Cardiac muscle cell (in vitro differentiated cells and primary cell): ENCODE measurements at regions not wholly inside any gene's neighbourhood (a gene's known extent, or its start where the extent isn't known, plus 50 kb on each side); places are given as distances from the start of the nearest gene placed in this dataset.

ENCODE experiments used
- DNase-seq, 2 donors: peaks; one replicate each; pipeline versions ENCODE4 v3.0.0 to v3.0.0-alpha.2; 2010 to 2017; ENCODE audit warnings: low read depth in 1 of 2, low spot score in 1 of 2
- H3K27ac ChIP-seq: fragments of 200-600 bp; sonication (generic); 2 replicates; pipeline ENCODE4 v1.5.1; 2016
- H3K27me3 ChIP-seq: fragments of 200-600 bp; sonication (generic); 2 replicates; pipeline ENCODE4 v1.6.0; 2016; ENCODE audit warnings: control low read depth
- H3K36me3 ChIP-seq: fragments of 200-600 bp; sonication (generic); 2 replicates; pipeline ENCODE4 v1.5.1; 2016; ENCODE audit warnings: control low read depth
- H3K4me1 ChIP-seq: fragments of 200-600 bp; sonication (generic); 2 replicates; pipeline ENCODE4 v1.8.1; 2017; ENCODE audit warnings: low read depth, mild to moderate bottlenecking, mixed run types
- H3K4me3 ChIP-seq: fragments of 200-600 bp; sonication (generic); 2 replicates; pipeline ENCODE4 v1.5.1; 2016; ENCODE audit warnings: mild to moderate bottlenecking
- H3K9me3 ChIP-seq: fragments of 200-600 bp; sonication (generic); 2 replicates; pipeline ENCODE4 v1.5.1; 2017; ENCODE audit warnings: low read depth, mild to moderate bottlenecking, control low read depth
- TF ChIP-seq, protein P1 (sequence below): IDR thresholded peaks from 2 replicates; pipeline ENCODE4 v1.5.1; 2012; ENCODE audit warnings: low read depth, mild to moderate bottlenecking, low read length

GRCh38 chr6:105621564-105622175 lies 218.8 kb upstream of the PREP start:
- Histone ChIP-seq H3K4me3 (no peak overlapping the region), H3K4me1 (no peaks in the 10 kb centered on the region)
- TF ChIP-seq, protein P1, sequence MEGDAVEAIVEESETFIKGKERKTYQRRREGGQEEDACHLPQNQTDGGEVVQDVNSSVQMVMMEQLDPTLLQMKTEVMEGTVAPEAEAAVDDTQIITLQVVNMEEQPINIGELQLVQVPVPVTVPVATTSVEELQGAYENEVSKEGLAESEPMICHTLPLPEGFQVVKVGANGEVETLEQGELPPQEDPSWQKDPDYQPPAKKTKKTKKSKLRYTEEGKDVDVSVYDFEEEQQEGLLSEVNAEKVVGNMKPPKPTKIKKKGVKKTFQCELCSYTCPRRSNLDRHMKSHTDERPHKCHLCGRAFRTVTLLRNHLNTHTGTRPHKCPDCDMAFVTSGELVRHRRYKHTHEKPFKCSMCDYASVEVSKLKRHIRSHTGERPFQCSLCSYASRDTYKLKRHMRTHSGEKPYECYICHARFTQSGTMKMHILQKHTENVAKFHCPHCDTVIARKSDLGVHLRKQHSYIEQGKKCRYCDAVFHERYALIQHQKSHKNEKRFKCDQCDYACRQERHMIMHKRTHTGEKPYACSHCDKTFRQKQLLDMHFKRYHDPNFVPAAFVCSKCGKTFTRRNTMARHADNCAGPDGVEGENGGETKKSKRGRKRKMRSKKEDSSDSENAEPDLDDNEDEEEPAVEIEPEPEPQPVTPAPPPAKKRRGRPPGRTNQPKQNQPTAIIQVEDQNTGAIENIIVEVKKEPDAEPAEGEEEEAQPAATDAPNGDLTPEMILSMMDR: no peak

GRCh38 chr6:105620878-105621277 lies 218.0 kb upstream of the PREP start:
- Histone ChIP-seq H3K4me1 (no peaks in the 10 kb centered on the region), H3K27ac (no peak overlapping the region), H3K27me3 (no peaks in the 10 kb centered on the region), H3K36me3 (no peaks in the 10 kb centered on the region), H3K4me3 (no peak overlapping the region), H3K9me3 (no peaks in the 10 kb centered on the region)
- TF ChIP-seq, protein P1: no peak
- DNase-seq: peak in 1 of 2 donors; percentile 16

More at GRCh38 chr6:105621564-105622175, 218.8 kb upstream of the PREP start:
- Histone ChIP-seq H3K36me3 (no peaks in the 10 kb centered on the region), H3K27me3 (no peaks in the 10 kb centered on the region), H3K9me3 (no peaks in the 10 kb centered on the region), H3K27ac (no peak overlapping the region)
- DNase-seq: no peak

GRCh38 chr6:105619971-105620741 lies 217.3 kb upstream of the PREP start:
- H3K4me1 ChIP-seq: no peaks in the 10 kb centered on the region
- peak in 1 of 2 donors; percentile 12 for DNase-seq
- no peak overlapping the region for H3K4me3 ChIP-seq
- H3K36me3 ChIP-seq: no peaks in the 10 kb centered on the region
- TF ChIP-seq, protein P1: no peak
- H3K27ac ChIP-seq: no peak overlapping the region
- no peaks in the 10 kb centered on the region for H3K27me3 ChIP-seq
- H3K9me3 ChIP-seq: no peaks in the 10 kb centered on the region

DNA sequence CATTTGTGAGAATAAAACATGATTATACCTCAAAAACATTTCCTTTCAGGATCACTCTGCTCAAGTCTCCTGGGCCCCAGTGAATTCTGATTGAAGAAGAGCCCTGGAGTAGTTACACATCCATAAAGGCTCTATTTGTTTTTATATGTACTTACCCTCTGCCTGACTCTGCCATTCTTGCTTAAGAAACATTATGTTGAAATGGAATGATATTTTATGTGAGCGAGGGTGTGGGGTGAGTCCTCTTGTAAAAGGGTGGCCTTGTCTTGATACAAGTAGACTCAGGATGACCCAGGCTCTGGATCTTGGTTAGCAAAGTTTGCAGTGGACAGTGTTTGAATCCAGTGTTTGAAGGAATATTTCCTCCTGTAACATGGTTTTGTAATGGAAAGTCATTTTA lies 215.4 kb upstream of the PREP start:
- DNase-seq: no peak
- Histone ChIP-seq H3K27ac (no peak overlapping the region), H3K4me3 (no peak overlapping the region), H3K36me3 (no peaks in the 10 kb centered on the region), H3K4me1 (no peaks in the 10 kb centered on the region), H3K27me3 (no peaks in the 10 kb centered on the region), H3K9me3 (no peaks in the 10 kb centered on the region)
- TF ChIP-seq, protein P1: no peak

- no peak overlapping the region for H3K27ac ChIP-seq
- no peaks in the 10 kb centered on the region for H3K9me3 ChIP-seq
- H3K4me1 ChIP-seq: no peaks in the 10 kb centered on the region
- DNase-seq: no peak
- H3K27me3 ChIP-seq: no peaks in the 10 kb centered on the region
- H3K4me3 ChIP-seq: no peak overlapping the region
- H3K36me3 ChIP-seq: no peaks in the 10 kb centered on the region
- TF ChIP-seq, protein P1: no peak
Measured at GRCh38 chr6:105616521-105616920, 213.6 kb upstream of the PREP start.
